ENCODE measurements at regions not wholly inside any gene's neighbourhood (a gene's known extent, or its start where the extent isn't known, plus 50 kb on each side); places are given as distances from the start of the nearest gene placed in this dataset.

GRCh38 chr6:9628819-9629218, 786.1 kb downstream of the TFAP2A start:
- no peak for DNase-seq
- Mint-ChIP-seq H3K4me3 (ENCODE audit: low read depth, unreplicated experiment) (no peak overlapping the region), H3K27me3 (ENCODE audit: unreplicated experiment) (no peaks in the 10 kb centered on the region), H3K36me3 (ENCODE audit: insufficient read depth, unreplicated experiment) (no peaks in the 10 kb centered on the region), H3K27ac (ENCODE audit: unreplicated experiment) (no peak overlapping the region), H3K9me3 (ENCODE audit: low read depth, unreplicated experiment) (peaks cover 7% of the 10 kb centered on the region), H3K4me1 (ENCODE audit: low read depth, unreplicated experiment) (no peaks in the 10 kb centered on the region)
- no TSS peak for BruUV-seq (replicated peaks)
- intact Hi-C loops (cut with micrococcal nuclease; ENCODE audit: unreplicated experiment): no loop called here
- no peak for TF ChIP-seq CTCF (IDR thresholded peaks at IDR 0.05; ENCODE audit: unreplicated experiment)
- CTCF ChIA-PET: no interaction called here

- intact Hi-C loops (cut with micrococcal nuclease; ENCODE audit: unreplicated experiment): no loop called here
These were observed 787.0 kb downstream of the TFAP2A start for GRCh38 chr6:9627916-9628315.

GRCh38 chr6:9623985-9624384, 790.9 kb downstream of the TFAP2A start:
- Mint-ChIP-seq H3K36me3 (ENCODE audit: insufficient read depth, unreplicated experiment) (no peaks in the 10 kb centered on the region), H3K4me1 (ENCODE audit: low read depth, unreplicated experiment) (no peaks in the 10 kb centered on the region), H3K27me3 (ENCODE audit: unreplicated experiment) (no peaks in the 10 kb centered on the region), H3K9me3 (ENCODE audit: low read depth, unreplicated experiment) (peaks cover 3% of the 10 kb centered on the region), H3K4me3 (ENCODE audit: low read depth, unreplicated experiment) (no peak overlapping the region), H3K27ac (ENCODE audit: unreplicated experiment) (no peak overlapping the region)
- intact Hi-C loops (cut with micrococcal nuclease; ENCODE audit: unreplicated experiment): no loop called here
- DNase-seq: no peak
- BruUV-seq (replicated peaks): no TSS peak
- no peak for TF ChIP-seq CTCF (IDR thresholded peaks at IDR 0.05; ENCODE audit: unreplicated experiment)
- CTCF ChIA-PET: no interaction called here

More at GRCh38 chr6:9627916-9628315, 787.0 kb downstream of the TFAP2A start:
- CTCF ChIA-PET: no interaction called here
- TF ChIP-seq CTCF (IDR thresholded peaks at IDR 0.05; ENCODE audit: unreplicated experiment): no peak
- BruUV-seq (replicated peaks): no TSS peak
- DNase-seq: no peak
- Mint-ChIP-seq H3K4me3 (ENCODE audit: low read depth, unreplicated experiment) (no peak overlapping the region), H3K27me3 (ENCODE audit: unreplicated experiment) (no peaks in the 10 kb centered on the region), H3K36me3 (ENCODE audit: insufficient read depth, unreplicated experiment) (no peaks in the 10 kb centered on the region), H3K27ac (ENCODE audit: unreplicated experiment) (no peak overlapping the region), H3K4me1 (ENCODE audit: low read depth, unreplicated experiment) (no peaks in the 10 kb centered on the region), H3K9me3 (ENCODE audit: low read depth, unreplicated experiment) (peaks cover 7% of the 10 kb centered on the region)

GRCh38 chr6:9623228-9623832, 791.5 kb downstream of the TFAP2A start:
- Mint-ChIP-seq H3K4me3 (ENCODE audit: low read depth, unreplicated experiment) (no peak overlapping the region), H3K4me1 (ENCODE audit: low read depth, unreplicated experiment) (no peaks in the 10 kb centered on the region), H3K9me3 (ENCODE audit: low read depth, unreplicated experiment) (no peaks in the 10 kb centered on the region), H3K27ac (ENCODE audit: unreplicated experiment) (no peak overlapping the region), H3K36me3 (ENCODE audit: insufficient read depth, unreplicated experiment) (no peaks in the 10 kb centered on the region), H3K27me3 (ENCODE audit: unreplicated experiment) (no peaks in the 10 kb centered on the region)
- no peak for TF ChIP-seq CTCF (IDR thresholded peaks at IDR 0.05; ENCODE audit: unreplicated experiment)
- CTCF ChIA-PET: no interaction called here
- no peak for DNase-seq
- intact Hi-C loops (cut with micrococcal nuclease; ENCODE audit: unreplicated experiment): no loop called here
- no TSS peak for BruUV-seq (replicated peaks)
